CD14-positive monocyte (primary cell): ENCODE measurements at regions not wholly inside any gene's neighbourhood (a gene's known extent, or its start where the extent isn't known, plus 50 kb on each side); places are given as distances from the start of the nearest gene placed in this dataset.

Experiments
- DNase-seq, 3 donors: peaks; one replicate each; pipeline ENCODE4 v3.0.0-alpha.2; 2011 to 2022
- H2AFZ ChIP-seq: 2 replicates; pipeline ENCODE4 v1.6.0; 2012; ENCODE audit warnings: mild to moderate bottlenecking, low read depth, low read length, inconsistent platforms; ENCODE audit not compliant: insufficient read depth, poor library complexity, severe bottlenecking
- H3K27ac ChIP-seq, 2 donors: 1 replicate in 1 of 2; 2 replicates in 1 of 2; pipeline ENCODE4 v1.5.1; 2012 to 2013; ENCODE audit warnings: low read length in 2 of 2, control low read depth in 1 of 2, inconsistent platforms in 1 of 2, low read depth in 1 of 2, mild to moderate bottlenecking in 1 of 2
- H3K27me3 ChIP-seq, 2 donors: one replicate each; pipeline versions ENCODE4 v1.6.0 to v1.6.1; 2011 to 2013; ENCODE audit warnings: low read length in 2 of 2; ENCODE audit not compliant: control insufficient read depth in 2 of 2, insufficient read depth in 2 of 2
- H3K36me3 ChIP-seq, 2 donors: replicated peaks in 1 of 2; 1 replicate in 1 of 2; 2 replicates in 1 of 2; pipeline versions ENCODE4 v1.5.1 to v1.6.1; 2012 to 2013; ENCODE audit warnings: low read length in 2 of 2, control low read depth in 1 of 2, inconsistent platforms in 1 of 2, mild to moderate bottlenecking in 1 of 2; ENCODE audit not compliant: insufficient read depth in 2 of 2, control insufficient read depth in 1 of 2
- H3K4me1 ChIP-seq, 2 donors: 1 replicate in 1 of 2; 2 replicates in 1 of 2; pipeline versions ENCODE4 v1.5.1 to v1.6.1; 2012 to 2013; ENCODE audit warnings: low read length in 2 of 2, control low read depth in 1 of 2, inconsistent platforms in 1 of 2, mild to moderate bottlenecking in 1 of 2, moderate library complexity in 1 of 2; ENCODE audit not compliant: insufficient read depth in 2 of 2, control insufficient read depth in 1 of 2
- H3K4me2 ChIP-seq: replicated peaks from 2 replicates; pipeline ENCODE3; 2012; ENCODE audit warnings: low read length, moderate library complexity, mild to moderate bottlenecking; ENCODE audit not compliant: poor library complexity, severe bottlenecking; ENCODE audit errors: extremely low read depth
- H3K4me3 ChIP-seq, 3 experiments: fragments of 200-600 bp in 1 of 3; sonication (generic) in 1 of 3; replicated peaks in 1 of 3; 1 replicate in 2 of 3; 2 replicates in 1 of 3; pipeline ENCODE4 v1.5.1; 2011 to 2013; ENCODE audit warnings: low read length in 3 of 3, mild to moderate bottlenecking in 3 of 3, control low read depth in 2 of 3, low read depth in 2 of 3, inconsistent platforms in 1 of 3, moderate library complexity in 1 of 3
- H3K79me2 ChIP-seq: 2 replicates; pipeline ENCODE4 v1.6.0; 2012; ENCODE audit warnings: mild to moderate bottlenecking, control low read depth, inconsistent platforms, low read length, moderate library complexity; ENCODE audit not compliant: insufficient read depth
- H3K9ac ChIP-seq: 2 replicates; pipeline ENCODE4 v1.6.0; 2017; ENCODE audit warnings: low read length, mild to moderate bottlenecking; ENCODE audit not compliant: insufficient read depth, poor library complexity, severe bottlenecking
- H3K9me3 ChIP-seq, 2 donors: replicated peaks in 1 of 2; 1 replicate in 1 of 2; 2 replicates in 1 of 2; pipeline versions ENCODE4 v1.5.1 to v1.6.1; 2012 to 2013; ENCODE audit warnings: low read length in 2 of 2, control low read depth in 1 of 2; ENCODE audit not compliant: control insufficient read depth in 1 of 2, insufficient read depth in 1 of 2
- H4K20me1 ChIP-seq: 2 replicates; pipeline ENCODE4 v1.6.0; 2012; ENCODE audit warnings: mild to moderate bottlenecking, low read length, control low read depth, moderate library complexity; ENCODE audit not compliant: insufficient read depth
- H3K27ac Mint-ChIP-seq, 7 donors: one replicate each; pipeline ENCODE4 v1.8.0; 2020; ENCODE audit warnings: mild to moderate bottlenecking in 7 of 7, mixed read lengths in 7 of 7, moderate library complexity in 6 of 7, inconsistent platforms in 2 of 7
- H3K27me3 Mint-ChIP-seq, 3 donors: one replicate each; pipeline ENCODE4 v1.8.0; 2021 to 2022; ENCODE audit warnings: low read depth in 3 of 3, mild to moderate bottlenecking in 3 of 3, mixed read lengths in 3 of 3, moderate library complexity in 3 of 3, inconsistent platforms in 1 of 3
- H3K36me3 Mint-ChIP-seq, 2 donors: one replicate each; pipeline ENCODE4 v1.8.0; 2020; ENCODE audit warnings: mixed read lengths in 2 of 2, inconsistent platforms in 1 of 2, mild to moderate bottlenecking in 1 of 2
- H3K4me1 Mint-ChIP-seq: one replicate; pipeline ENCODE4 v1.8.0; 2020; ENCODE audit warnings: mild to moderate bottlenecking, mixed read lengths
- H3K4me3 Mint-ChIP-seq, 2 donors: one replicate each; pipeline ENCODE4 v1.8.0; 2020; ENCODE audit warnings: mild to moderate bottlenecking in 2 of 2, mixed read lengths in 2 of 2, moderate library complexity in 1 of 2
- H3K9me3 Mint-ChIP-seq, 7 donors: one replicate each; pipeline ENCODE4 v1.8.0; 2020 to 2022; ENCODE audit warnings: mixed read lengths in 7 of 7, mild to moderate bottlenecking in 6 of 7, moderate library complexity in 6 of 7, inconsistent platforms in 2 of 7
- WGBS: methylation state at CpG from one replicate; pipeline ENCODE4 v1.1.5; 2013; ENCODE audit warnings: missing lambda C conversion rate; ENCODE audit not compliant: insufficient coverage; 5-methylcytosine and 5-hydroxymethylcytosine counted together
- intact Hi-C, 2 donors: fragments of 100-400 bp; cut with micrococcal nuclease; formaldehyde crosslinking; loops; one replicate each; pipeline versions ENCODE4 v1.15.0 to v1.15.1; 2023
- TF ChIP-seq, protein P1 (sequence below): fragments of 200-600 bp; IDR thresholded peaks from one replicate; pipeline ENCODE4 v1.8.0; 2022; ENCODE audit warnings: antibody characterized with exemption, mild to moderate bottlenecking

DNA sequence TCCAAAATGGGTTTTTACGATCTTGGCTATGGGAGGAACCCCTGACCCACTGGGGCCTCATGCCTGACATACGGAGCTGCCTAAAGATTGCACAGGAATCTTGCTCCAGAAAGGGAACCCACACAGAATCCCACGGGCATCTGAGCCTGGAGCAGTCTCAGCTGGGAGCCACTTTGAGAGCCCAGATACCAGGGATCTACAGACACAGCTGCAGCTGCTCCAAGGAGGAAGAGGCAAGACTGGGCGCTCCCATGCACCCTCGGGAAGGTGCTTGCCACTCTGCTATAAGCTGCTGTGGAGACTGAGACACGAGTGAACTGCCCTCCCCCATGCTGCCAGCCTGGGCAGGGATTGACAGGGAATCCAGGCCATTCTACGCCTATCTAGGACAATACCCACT, 202.5 kb downstream of the REEP3 start:
- Histone ChIP-seq H3K4me1 (no peaks in the 10 kb centered on the region), H2AFZ (no peak overlapping the region), H3K9me3 (no peaks in the 10 kb centered on the region), H3K27me3 (peaks cover 2 to 7% of the 10 kb centered on the region in 2 donors), H4K20me1 (no peaks in the 10 kb centered on the region), H3K4me3 (no peak overlapping the region), H3K4me2 (no peak overlapping the region), H3K79me2 (no peaks in the 10 kb centered on the region), H3K36me3 (no peaks in the 10 kb centered on the region), H3K27ac (no peak overlapping the region), H3K9ac (no peak overlapping the region)
- DNase-seq: no peak
- H3K9me3 Mint-ChIP-seq: no peaks in the 10 kb centered on the region
- no peak overlapping the region for H3K4me3 Mint-ChIP-seq
- TF ChIP-seq, protein P1, sequence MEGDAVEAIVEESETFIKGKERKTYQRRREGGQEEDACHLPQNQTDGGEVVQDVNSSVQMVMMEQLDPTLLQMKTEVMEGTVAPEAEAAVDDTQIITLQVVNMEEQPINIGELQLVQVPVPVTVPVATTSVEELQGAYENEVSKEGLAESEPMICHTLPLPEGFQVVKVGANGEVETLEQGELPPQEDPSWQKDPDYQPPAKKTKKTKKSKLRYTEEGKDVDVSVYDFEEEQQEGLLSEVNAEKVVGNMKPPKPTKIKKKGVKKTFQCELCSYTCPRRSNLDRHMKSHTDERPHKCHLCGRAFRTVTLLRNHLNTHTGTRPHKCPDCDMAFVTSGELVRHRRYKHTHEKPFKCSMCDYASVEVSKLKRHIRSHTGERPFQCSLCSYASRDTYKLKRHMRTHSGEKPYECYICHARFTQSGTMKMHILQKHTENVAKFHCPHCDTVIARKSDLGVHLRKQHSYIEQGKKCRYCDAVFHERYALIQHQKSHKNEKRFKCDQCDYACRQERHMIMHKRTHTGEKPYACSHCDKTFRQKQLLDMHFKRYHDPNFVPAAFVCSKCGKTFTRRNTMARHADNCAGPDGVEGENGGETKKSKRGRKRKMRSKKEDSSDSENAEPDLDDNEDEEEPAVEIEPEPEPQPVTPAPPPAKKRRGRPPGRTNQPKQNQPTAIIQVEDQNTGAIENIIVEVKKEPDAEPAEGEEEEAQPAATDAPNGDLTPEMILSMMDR: no peak
- peaks cover 9% of the 10 kb centered on the region for H3K4me1 Mint-ChIP-seq
- intact Hi-C loops: loop anchor here in 1 of 2 donors (10.0 kb wide), 1 partner anchor 549 kb away; no protein-coding TSS in a partner anchor
- H3K36me3 Mint-ChIP-seq: no peaks in the 10 kb centered on the region
- 92% methylated on average over 6 of the region's 7 CpGs for WGBS
- peaks cover 5 to 34% (median 12%) of the 10 kb centered on the region in 3 donors for H3K27me3 Mint-ChIP-seq
- no peak overlapping the region for H3K27ac Mint-ChIP-seq

DNA sequence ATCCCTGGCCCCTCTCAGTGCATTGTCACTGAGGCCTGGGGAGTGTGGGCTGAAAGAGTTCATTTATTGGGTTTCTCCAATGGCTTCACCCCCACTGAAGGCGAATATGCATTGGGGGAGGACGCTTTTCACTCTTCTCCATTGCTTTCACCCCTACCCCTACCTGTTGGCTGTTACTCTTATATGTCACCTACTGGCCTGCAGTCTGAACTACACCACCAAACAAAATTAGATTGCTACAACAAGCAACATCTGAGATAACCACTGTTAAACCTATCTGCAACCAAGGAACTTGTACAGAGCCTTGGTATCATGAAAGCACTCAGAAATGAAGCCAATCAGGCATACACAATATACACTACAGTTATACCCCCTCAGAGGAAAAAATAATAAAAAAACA, 203.7 kb downstream of the REEP3 start:
- intact Hi-C loops: loop anchor here in 1 of 2 donors (10.0 kb wide), 1 partner anchor 550 kb away; no protein-coding TSS in a partner anchor
- no peaks in the 10 kb centered on the region for H3K4me1 ChIP-seq
- H3K27ac Mint-ChIP-seq: no peak overlapping the region
- H3K79me2 ChIP-seq: no peaks in the 10 kb centered on the region
- H4K20me1 ChIP-seq: no peaks in the 10 kb centered on the region
- no peak overlapping the region for H3K4me2 ChIP-seq
- peaks cover 0 to 3% (median 0%) of the 10 kb centered on the region in 7 donors for H3K9me3 Mint-ChIP-seq
- peaks cover 5 to 36% (median 13%) of the 10 kb centered on the region in 3 donors for H3K27me3 Mint-ChIP-seq
- no peak overlapping the region for H3K4me3 Mint-ChIP-seq
- no peaks in the 10 kb centered on the region for H3K9me3 ChIP-seq
- H3K27ac ChIP-seq: no peak overlapping the region
- H3K36me3 Mint-ChIP-seq: no peaks in the 10 kb centered on the region
- peaks cover 7% of the 10 kb centered on the region for H3K4me1 Mint-ChIP-seq
- no peaks in the 10 kb centered on the region for H3K36me3 ChIP-seq
- no peak for DNase-seq
- peaks cover 2 to 7% of the 10 kb centered on the region in 2 donors for H3K27me3 ChIP-seq
- 90% methylated on average over 2 of the region's 2 CpGs for WGBS
- H3K9ac ChIP-seq: no peak overlapping the region
- no peak overlapping the region for H3K4me3 ChIP-seq
- TF ChIP-seq, protein P1: peak; percentile 43
- no peak overlapping the region for H2AFZ ChIP-seq
